HL-60 (cell line): ENCODE measurements at regions not wholly inside any gene's neighbourhood (a gene's known extent, or its start where the extent isn't known, plus 50 kb on each side); places are given as distances from the start of the nearest gene placed in this dataset.
"Not testable (repeated sequence)": the region's sequence is repeated elsewhere in the genome, so short reads cannot be mapped to it uniquely, and the experiment has no call there.

ENCODE experiments used
- DNase-seq, 2 experiments: peaks; one replicate each; pipeline ENCODE4 v3.0.0-alpha.2; 2010 to 2020; ENCODE audit warnings: low read depth in 1 of 2, low spot score in 1 of 2
- H3K27ac ChIP-seq: fragments of 250-450 bp; sonication (Bioruptor Pico); replicated peaks from 2 replicates; pipeline ENCODE4 v1.5.1; 2020; ENCODE audit warnings: mild to moderate bottlenecking, moderate library complexity
- H3K27me3 ChIP-seq: fragments of 250-450 bp; sonication (Bioruptor Pico); 2 replicates; pipeline ENCODE4 v1.5.1; 2021; ENCODE audit warnings: mild to moderate bottlenecking, moderate library complexity; ENCODE audit not compliant: insufficient read depth, poor library complexity, severe bottlenecking
- H3K4me3 ChIP-seq: replicated peaks from 2 replicates; pipeline ENCODE4 v1.5.1; 2011; ENCODE audit warnings: mild to moderate bottlenecking, control low read depth, low read length; ENCODE audit not compliant: insufficient read depth
- GABPA ChIP-seq: IDR thresholded peaks from 2 replicates; pipeline ENCODE4 v1.6.1; 2012; ENCODE audit warnings: low read depth
- POLR2AphosphoS5 ChIP-seq: IDR thresholded peaks from 2 replicates; pipeline ENCODE4 v1.6.1; 2012; ENCODE audit warnings: low read depth
- SPI1 ChIP-seq: IDR thresholded peaks from 2 replicates; pipeline ENCODE4 v1.6.1; 2012; ENCODE audit warnings: low read depth, mild to moderate bottlenecking, borderline replicate concordance
- TF ChIP-seq, protein P1 (sequence below): IDR thresholded peaks from one replicate; pipeline ENCODE4 v1.5.1; 2011; ENCODE audit warnings: low read length, control low read depth, inconsistent platforms; ENCODE audit not compliant: insufficient read depth
- TF ChIP-seq, protein P2 (sequence below): IDR thresholded peaks from 2 replicates; pipeline ENCODE4 v1.6.1; 2012; ENCODE audit warnings: low read depth; ENCODE audit not compliant: insufficient replicate concordance

DNA sequence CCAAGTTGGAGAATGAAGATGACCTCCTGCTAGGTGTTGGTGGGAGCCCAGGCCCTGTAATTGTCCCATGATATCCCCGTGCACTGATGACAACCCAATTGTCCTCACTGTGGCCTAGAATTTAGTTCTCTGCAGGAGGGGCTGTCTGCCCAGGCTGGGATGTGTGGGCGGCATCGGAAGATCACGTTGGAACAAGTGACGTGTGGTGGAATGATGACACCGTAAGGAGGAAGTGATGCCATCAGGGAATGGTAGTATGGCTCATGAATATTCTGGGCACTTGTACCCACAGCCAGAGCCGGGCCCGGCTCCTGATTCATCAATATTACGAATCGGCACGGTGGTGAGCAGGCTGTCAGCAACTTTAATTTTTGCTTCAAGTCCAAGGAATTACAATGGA lies 111.6 kb downstream of the MIAT start:
- no peak overlapping the region for H3K4me3 ChIP-seq
- no peaks in the 10 kb centered on the region for H3K27me3 ChIP-seq
- no peak overlapping the region for H3K27ac ChIP-seq
- TF ChIP-seq POLR2AphosphoS5 (no peak), SPI1 (no peak), GABPA (no peak)
- TF ChIP-seq, protein P1, sequence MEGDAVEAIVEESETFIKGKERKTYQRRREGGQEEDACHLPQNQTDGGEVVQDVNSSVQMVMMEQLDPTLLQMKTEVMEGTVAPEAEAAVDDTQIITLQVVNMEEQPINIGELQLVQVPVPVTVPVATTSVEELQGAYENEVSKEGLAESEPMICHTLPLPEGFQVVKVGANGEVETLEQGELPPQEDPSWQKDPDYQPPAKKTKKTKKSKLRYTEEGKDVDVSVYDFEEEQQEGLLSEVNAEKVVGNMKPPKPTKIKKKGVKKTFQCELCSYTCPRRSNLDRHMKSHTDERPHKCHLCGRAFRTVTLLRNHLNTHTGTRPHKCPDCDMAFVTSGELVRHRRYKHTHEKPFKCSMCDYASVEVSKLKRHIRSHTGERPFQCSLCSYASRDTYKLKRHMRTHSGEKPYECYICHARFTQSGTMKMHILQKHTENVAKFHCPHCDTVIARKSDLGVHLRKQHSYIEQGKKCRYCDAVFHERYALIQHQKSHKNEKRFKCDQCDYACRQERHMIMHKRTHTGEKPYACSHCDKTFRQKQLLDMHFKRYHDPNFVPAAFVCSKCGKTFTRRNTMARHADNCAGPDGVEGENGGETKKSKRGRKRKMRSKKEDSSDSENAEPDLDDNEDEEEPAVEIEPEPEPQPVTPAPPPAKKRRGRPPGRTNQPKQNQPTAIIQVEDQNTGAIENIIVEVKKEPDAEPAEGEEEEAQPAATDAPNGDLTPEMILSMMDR = no peak
- TF ChIP-seq, protein P2, sequence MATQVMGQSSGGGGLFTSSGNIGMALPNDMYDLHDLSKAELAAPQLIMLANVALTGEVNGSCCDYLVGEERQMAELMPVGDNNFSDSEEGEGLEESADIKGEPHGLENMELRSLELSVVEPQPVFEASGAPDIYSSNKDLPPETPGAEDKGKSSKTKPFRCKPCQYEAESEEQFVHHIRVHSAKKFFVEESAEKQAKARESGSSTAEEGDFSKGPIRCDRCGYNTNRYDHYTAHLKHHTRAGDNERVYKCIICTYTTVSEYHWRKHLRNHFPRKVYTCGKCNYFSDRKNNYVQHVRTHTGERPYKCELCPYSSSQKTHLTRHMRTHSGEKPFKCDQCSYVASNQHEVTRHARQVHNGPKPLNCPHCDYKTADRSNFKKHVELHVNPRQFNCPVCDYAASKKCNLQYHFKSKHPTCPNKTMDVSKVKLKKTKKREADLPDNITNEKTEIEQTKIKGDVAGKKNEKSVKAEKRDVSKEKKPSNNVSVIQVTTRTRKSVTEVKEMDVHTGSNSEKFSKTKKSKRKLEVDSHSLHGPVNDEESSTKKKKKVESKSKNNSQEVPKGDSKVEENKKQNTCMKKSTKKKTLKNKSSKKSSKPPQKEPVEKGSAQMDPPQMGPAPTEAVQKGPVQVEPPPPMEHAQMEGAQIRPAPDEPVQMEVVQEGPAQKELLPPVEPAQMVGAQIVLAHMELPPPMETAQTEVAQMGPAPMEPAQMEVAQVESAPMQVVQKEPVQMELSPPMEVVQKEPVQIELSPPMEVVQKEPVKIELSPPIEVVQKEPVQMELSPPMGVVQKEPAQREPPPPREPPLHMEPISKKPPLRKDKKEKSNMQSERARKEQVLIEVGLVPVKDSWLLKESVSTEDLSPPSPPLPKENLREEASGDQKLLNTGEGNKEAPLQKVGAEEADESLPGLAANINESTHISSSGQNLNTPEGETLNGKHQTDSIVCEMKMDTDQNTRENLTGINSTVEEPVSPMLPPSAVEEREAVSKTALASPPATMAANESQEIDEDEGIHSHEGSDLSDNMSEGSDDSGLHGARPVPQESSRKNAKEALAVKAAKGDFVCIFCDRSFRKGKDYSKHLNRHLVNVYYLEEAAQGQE = no peak
- DNase-seq = no peak

GRCh38 chr22:26769663-26770062 lies 112.3 kb downstream of the MIAT start:
- Histone ChIP-seq H3K4me3 (no peak overlapping the region), H3K27me3 (no peaks in the 10 kb centered on the region), H3K27ac (no peak overlapping the region)
- no peak for DNase-seq
- no peak for TF ChIP-seq POLR2AphosphoS5
- no peak for TF ChIP-seq SPI1
- TF ChIP-seq, protein P1 = no peak
- no peak for TF ChIP-seq GABPA
- TF ChIP-seq, protein P2 = no peak

DNA sequence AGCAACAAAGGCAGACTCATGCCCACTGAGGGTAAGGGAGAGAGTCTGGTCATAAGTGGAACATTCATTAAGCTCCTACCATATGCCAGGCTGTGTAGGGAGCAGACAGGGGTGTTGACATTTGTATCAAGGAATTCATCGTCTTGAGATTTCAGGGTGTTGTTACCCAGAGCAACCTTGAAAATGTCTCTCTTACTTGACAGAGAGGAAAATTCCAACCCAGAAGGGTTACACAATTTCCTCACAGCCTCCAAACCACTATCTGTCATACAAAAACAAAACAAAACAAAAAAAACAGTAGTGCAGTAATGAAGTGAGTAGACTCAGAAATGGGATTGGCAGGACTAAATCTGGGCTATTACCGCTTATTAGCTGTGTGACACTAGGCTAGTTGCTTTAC lies 113.2 kb downstream of the MIAT start:
- no peak for DNase-seq
- no peak overlapping the region for H3K27ac ChIP-seq
- H3K27me3 ChIP-seq = no peaks in the 10 kb centered on the region
- TF ChIP-seq POLR2AphosphoS5 (no peak), GABPA (no peak), SPI1 (no peak)
- TF ChIP-seq, protein P1 = no peak
- TF ChIP-seq, protein P2 = no peak
- H3K4me3 ChIP-seq = no peak overlapping the region

DNA sequence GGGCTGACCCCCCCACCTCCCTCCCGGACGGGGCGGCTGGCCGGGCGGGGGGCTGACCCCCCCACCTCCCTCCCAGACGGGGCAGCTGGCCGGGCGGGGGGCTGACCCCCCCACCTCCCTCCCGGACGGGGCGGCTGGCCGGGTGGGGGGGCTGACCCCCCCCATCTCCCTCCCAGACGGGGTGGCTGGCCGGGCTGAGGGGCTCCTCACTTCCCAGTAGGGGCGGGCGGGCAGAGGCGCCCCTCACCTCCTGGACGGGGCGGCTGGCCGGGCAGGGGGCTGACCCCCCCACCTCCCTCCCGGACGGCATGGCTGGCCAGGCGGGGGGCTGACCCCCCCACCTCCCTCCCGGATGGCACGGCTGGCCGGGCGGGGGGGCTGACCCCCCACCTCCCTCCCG lies 115.7 kb downstream of the MIAT start:
- not testable (repeated sequence) for H3K4me3 ChIP-seq, H3K27ac ChIP-seq, DNase-seq, H3K27me3 ChIP-seq
